ENCODE measurements at regions not wholly inside any gene's neighbourhood (a gene's known extent, or its start where the extent isn't known, plus 50 kb on each side); places are given as distances from the start of the nearest gene placed in this dataset.

DNA sequence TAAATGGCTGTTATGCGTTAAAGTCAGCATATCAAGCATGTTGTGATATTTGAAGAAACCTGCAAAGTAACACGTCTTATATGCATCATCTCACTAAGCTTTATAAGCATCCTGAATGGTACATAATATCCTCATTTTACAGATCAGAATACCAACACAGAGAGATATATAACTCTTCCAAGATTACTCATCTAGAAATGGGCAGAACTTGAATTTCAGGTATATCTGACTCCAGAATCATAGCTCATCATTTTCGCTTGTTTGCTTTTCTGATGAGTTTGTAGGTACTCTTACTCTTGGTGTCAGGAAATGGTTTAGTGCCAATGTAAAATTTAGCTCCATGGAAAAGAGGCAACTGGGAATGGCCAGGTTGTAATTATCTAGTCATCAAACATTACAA, 232.3 kb upstream of the ANKH start:
- intact Hi-C loops (cut with micrococcal nuclease; ENCODE audit: unreplicated experiment) (no loop called here), in situ Hi-C loops (cut with MboI) (loop anchor here (10.0 kb wide), 1 partner anchor 721 kb away; no protein-coding TSS in a partner anchor)
- FAIRE-seq = no peak
- Histone ChIP-seq H3K9ac (ENCODE audit: control insufficient read depth, insufficient read depth, low read length) (no peak overlapping the region), H3K9me3 (replicated peaks; ENCODE audit: control insufficient read depth, insufficient read depth, low read length) (no peaks in the 10 kb centered on the region), H3K27me3 (replicated peaks in 1 of 2; ENCODE audit: control insufficient read depth in 2 of 2, insufficient read depth in 2 of 2, low read length in 1 of 2) (no peaks in the 10 kb centered on the region), H3K36me3 (ENCODE audit: control insufficient read depth in 2 of 2, insufficient read depth in 2 of 2, low read length in 1 of 2) (no peaks in the 10 kb centered on the region), H3K79me2 (ENCODE audit: control insufficient read depth, insufficient read depth, low read length) (no peaks in the 10 kb centered on the region), H3K4me2 (ENCODE audit: control insufficient read depth, insufficient read depth) (no peak overlapping the region), H3K4me3 (no peak overlapping the region), H2AFZ (ENCODE audit: control insufficient read depth, low read depth, low read length) (no peak overlapping the region), H4K20me1 (ENCODE audit: control insufficient read depth, insufficient read depth) (no peaks in the 10 kb centered on the region), H3K27ac (ENCODE audit: control insufficient read depth, insufficient read depth) (no peak overlapping the region), H3K4me1 (ENCODE audit: control insufficient read depth, insufficient read depth, low read length) (no peaks in the 10 kb centered on the region)
- 43% methylated on average over 3 of the region's 3 CpGs for WGBS (ENCODE audit: insufficient coverage, insufficient replicate concordance, low lambda C conversion rate, missing lambda C conversion rate)
- TF ChIP-seq RFX5 (IDR thresholded peaks at IDR 0.05; ENCODE audit: low read depth, low read length) (no peak), EP300 (IDR thresholded peaks at IDR 0.05; ENCODE audit: borderline replicate concordance in 1 of 2, control insufficient read depth in 1 of 2, low read depth in 2 of 2, low read length in 2 of 2) (no peak), SMAD5 (IDR thresholded peaks at IDR 0.05; ENCODE audit: low read depth) (no peak), PAX8 (IDR thresholded peaks at IDR 0.05) (no peak), BRCA1 (IDR thresholded peaks at IDR 0.05; ENCODE audit: low read depth, low read length) (no peak), MEF2B (IDR thresholded peaks at IDR 0.05; ENCODE audit: partially characterized antibody, poor library complexity, severe bottlenecking) (no peak), CHD1 (IDR thresholded peaks at IDR 0.05; ENCODE audit: low read depth, low read length) (no peak), TCF7 (IDR thresholded peaks at IDR 0.05; ENCODE audit: borderline replicate concordance) (no peak), TBL1XR1 (IDR thresholded peaks at IDR 0.05; ENCODE audit: low read depth, low read length) (no peak), TCF12 (IDR thresholded peaks at IDR 0.05; ENCODE audit: low read depth, low read length) (no peak), CBX5 (IDR thresholded peaks at IDR 0.05; ENCODE audit: low read depth) (no peak)
- TF ChIP-seq, protein P1, sequence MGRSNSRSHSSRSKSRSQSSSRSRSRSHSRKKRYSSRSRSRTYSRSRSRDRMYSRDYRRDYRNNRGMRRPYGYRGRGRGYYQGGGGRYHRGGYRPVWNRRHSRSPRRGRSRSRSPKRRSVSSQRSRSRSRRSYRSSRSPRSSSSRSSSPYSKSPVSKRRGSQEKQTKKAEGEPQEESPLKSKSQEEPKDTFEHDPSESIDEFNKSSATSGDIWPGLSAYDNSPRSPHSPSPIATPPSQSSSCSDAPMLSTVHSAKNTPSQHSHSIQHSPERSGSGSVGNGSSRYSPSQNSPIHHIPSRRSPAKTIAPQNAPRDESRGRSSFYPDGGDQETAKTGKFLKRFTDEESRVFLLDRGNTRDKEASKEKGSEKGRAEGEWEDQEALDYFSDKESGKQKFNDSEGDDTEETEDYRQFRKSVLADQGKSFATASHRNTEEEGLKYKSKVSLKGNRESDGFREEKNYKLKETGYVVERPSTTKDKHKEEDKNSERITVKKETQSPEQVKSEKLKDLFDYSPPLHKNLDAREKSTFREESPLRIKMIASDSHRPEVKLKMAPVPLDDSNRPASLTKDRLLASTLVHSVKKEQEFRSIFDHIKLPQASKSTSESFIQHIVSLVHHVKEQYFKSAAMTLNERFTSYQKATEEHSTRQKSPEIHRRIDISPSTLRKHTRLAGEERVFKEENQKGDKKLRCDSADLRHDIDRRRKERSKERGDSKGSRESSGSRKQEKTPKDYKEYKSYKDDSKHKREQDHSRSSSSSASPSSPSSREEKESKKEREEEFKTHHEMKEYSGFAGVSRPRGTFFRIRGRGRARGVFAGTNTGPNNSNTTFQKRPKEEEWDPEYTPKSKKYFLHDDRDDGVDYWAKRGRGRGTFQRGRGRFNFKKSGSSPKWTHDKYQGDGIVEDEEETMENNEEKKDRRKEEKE (IDR thresholded peaks at IDR 0.05) = no peak
- TF ChIP-seq, protein P2, sequence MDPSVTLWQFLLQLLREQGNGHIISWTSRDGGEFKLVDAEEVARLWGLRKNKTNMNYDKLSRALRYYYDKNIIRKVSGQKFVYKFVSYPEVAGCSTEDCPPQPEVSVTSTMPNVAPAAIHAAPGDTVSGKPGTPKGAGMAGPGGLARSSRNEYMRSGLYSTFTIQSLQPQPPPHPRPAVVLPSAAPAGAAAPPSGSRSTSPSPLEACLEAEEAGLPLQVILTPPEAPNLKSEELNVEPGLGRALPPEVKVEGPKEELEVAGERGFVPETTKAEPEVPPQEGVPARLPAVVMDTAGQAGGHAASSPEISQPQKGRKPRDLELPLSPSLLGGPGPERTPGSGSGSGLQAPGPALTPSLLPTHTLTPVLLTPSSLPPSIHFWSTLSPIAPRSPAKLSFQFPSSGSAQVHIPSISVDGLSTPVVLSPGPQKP (IDR thresholded peaks at IDR 0.05; ENCODE audit: low read depth, low read length) = no peak
- POLR2A ChIA-PET = no interaction called here
- no TSS peak for BruUV-seq (replicated peaks)
- DNase-seq (ENCODE audit: low read depth, low spot score) = no peak
- SMC1A ChIA-PET (ENCODE audit: uncharacterized antibody, unreplicated experiment) = interaction anchor here (1.0 kb wide), 1 partner anchor 721 kb away, joined by 4 read pairs; no protein-coding TSS in a partner anchor
- RAD21 ChIA-PET (ENCODE audit: unreplicated experiment) = interaction anchor here (0.9 kb wide), 1 partner anchor 718 kb away, joined by 3 read pairs; no protein-coding TSS in a partner anchor
- ATAC-seq = no peak
- CTCF ChIA-PET = interaction anchor here (2.0 to 2.1 kb wide), 2 partner anchors 24 to 721 kb away, joined by 4 to 9 read pairs; no protein-coding TSS in a partner anchor
